Neural cell (in vitro differentiated cells): ENCODE measurements at regions not wholly inside any gene's neighbourhood (a gene's known extent, or its start where the extent isn't known, plus 50 kb on each side); places are given as distances from the start of the nearest gene placed in this dataset.
"Not testable (repeated sequence)": the region's sequence is repeated elsewhere in the genome, so short reads cannot be mapped to it uniquely, and the experiment has no call there.

Experiments used
- H2AFZ ChIP-seq: fragments of 200-600, 300-800 bp; sonication (generic), shearing (Covaris generic); 2 replicates; pipeline ENCODE4 v1.6.0; 2014; ENCODE audit warnings: low read depth, mild to moderate bottlenecking, antibody characterized with exemption, low read length, moderate library complexity
- H3F3A ChIP-seq: fragments of 200-600 bp; shearing (Covaris generic); 2 replicates; pipeline ENCODE4 v1.6.1; 2016; ENCODE audit warnings: mild to moderate bottlenecking, moderate library complexity, mixed read lengths, antibody characterized with exemption, low read length; ENCODE audit not compliant: insufficient read depth, poor library complexity, severe bottlenecking
- H3K27ac ChIP-seq: fragments of 200-600, 300-800 bp; sonication (generic), shearing (Covaris generic); 2 replicates; pipeline ENCODE4 v1.5.1; 2014; ENCODE audit warnings: mild to moderate bottlenecking, low read length, moderate library complexity
- H3K27me3 ChIP-seq: fragments of 300-800, 200-600 bp; sonication (generic), shearing (Covaris generic); 2 replicates; pipeline ENCODE4 v1.6.0; 2014; ENCODE audit warnings: mild to moderate bottlenecking, low read depth, low read length, moderate library complexity; ENCODE audit not compliant: insufficient read depth
- H3K36me3 ChIP-seq: fragments of 300-800, 200-600 bp; sonication (generic), shearing (Covaris generic); 2 replicates; pipeline ENCODE4 v1.5.1; 2014; ENCODE audit warnings: mild to moderate bottlenecking, antibody characterized with exemption, low read length, moderate library complexity; ENCODE audit not compliant: insufficient read depth
- H3K4me2 ChIP-seq: fragments of 300-800, 200-600 bp; sonication (generic), shearing (Covaris generic); 2 replicates; pipeline ENCODE4 v1.6.0; 2014; ENCODE audit warnings: mild to moderate bottlenecking, low read length
- H3K4me3 ChIP-seq: fragments of 300-800, 200-600 bp; sonication (generic), shearing (Covaris generic); 2 replicates; pipeline ENCODE4 v1.5.1; 2014; ENCODE audit warnings: mild to moderate bottlenecking, low read length, moderate library complexity
- H3K79me2 ChIP-seq: fragments of 200-600 bp; shearing (Covaris generic); replicated peaks from 2 replicates; pipeline ENCODE4 v1.6.0; 2014; ENCODE audit warnings: mild to moderate bottlenecking, low read length, moderate library complexity; ENCODE audit not compliant: insufficient read depth
- H3K9ac ChIP-seq: fragments of 300-800, 200-600 bp; sonication (generic), shearing (Covaris generic); 2 replicates; pipeline ENCODE4 v1.6.1; 2016; ENCODE audit warnings: mild to moderate bottlenecking, low read length, mixed read lengths
- H3K9me2 ChIP-seq: fragments of 200-600 bp; shearing (Covaris generic); 2 replicates; pipeline ENCODE4 v1.6.1; 2016; ENCODE audit warnings: mild to moderate bottlenecking, low read length, mixed read lengths; ENCODE audit not compliant: insufficient read depth
- H3K9me3 ChIP-seq: fragments of 200-600, 300-800 bp; sonication (generic), shearing (Covaris generic); 2 replicates; pipeline ENCODE4 v1.6.1; 2016; ENCODE audit warnings: mild to moderate bottlenecking, mixed run types, low read length, moderate library complexity, mixed read lengths
- H4K20me1 ChIP-seq: fragments of 200-600 bp; shearing (Covaris generic); 2 replicates; pipeline ENCODE4 v1.6.1; 2016; ENCODE audit warnings: mild to moderate bottlenecking, mixed run types; ENCODE audit not compliant: insufficient read depth
- CTCF ChIP-seq: fragments of 450-650 bp; IDR thresholded peaks from 2 replicates; pipeline ENCODE4 v1.5.1; 2014; ENCODE audit warnings: antibody characterized with exemption, mild to moderate bottlenecking, moderate library complexity; ENCODE audit not compliant: poor library complexity, severe bottlenecking
- EP300 ChIP-seq: fragments of 450-650 bp; conservative IDR thresholded peaks from 2 replicates; pipeline ENCODE4 v1.6.1; 2014; ENCODE audit warnings: antibody characterized with exemption, mild to moderate bottlenecking, moderate library complexity; ENCODE audit not compliant: poor library complexity, severe bottlenecking
- EZH2 ChIP-seq: fragments of 200-600, 300-800 bp; shearing (Covaris generic), sonication (generic); IDR thresholded peaks from 2 replicates; pipeline ENCODE4 v1.6.1; 2014; ENCODE audit warnings: antibody characterized with exemption, low read length, borderline replicate concordance, mild to moderate bottlenecking; ENCODE audit not compliant: insufficient read depth, poor library complexity, severe bottlenecking
- MXI1 ChIP-seq: fragments of 450-650 bp; conservative IDR thresholded peaks from 2 replicates; pipeline ENCODE4 v1.6.1; 2014; ENCODE audit warnings: antibody characterized with exemption, mild to moderate bottlenecking; ENCODE audit not compliant: poor library complexity, severe bottlenecking
- POLR2AphosphoS5 ChIP-seq: IDR thresholded peaks from 2 replicates; pipeline ENCODE4 v1.6.1; 2012
- RAD21 ChIP-seq: fragments of 450-650 bp; conservative IDR thresholded peaks from 2 replicates; pipeline ENCODE4 v1.6.1; 2014; ENCODE audit warnings: antibody characterized with exemption, mild to moderate bottlenecking, moderate library complexity
- REST ChIP-seq: IDR thresholded peaks from 2 replicates; pipeline ENCODE4 v1.6.1; 2012; ENCODE audit warnings: borderline replicate concordance
- SMC3 ChIP-seq: fragments of 450-650 bp; conservative IDR thresholded peaks from 2 replicates; pipeline ENCODE4 v1.6.1; 2014; ENCODE audit warnings: antibody characterized with exemption, mild to moderate bottlenecking, moderate library complexity; ENCODE audit not compliant: poor library complexity
- TAF1 ChIP-seq: IDR thresholded peaks from 2 replicates; pipeline ENCODE4 v1.6.1; 2012; ENCODE audit warnings: low read depth

GRCh38 chr13:34738254-34738992 lies 203.6 kb upstream of the NBEA start:
- TF ChIP-seq RAD21 (no peak), POLR2AphosphoS5 (no peak), TAF1 (no peak), MXI1 (no peak), REST (no peak), EP300 (no peak), CTCF (no peak), EZH2 (no peak), SMC3 (no peak)

GRCh38 chr13:34747056-34747455 lies 195.0 kb upstream of the NBEA start:
- H3K4me3 ChIP-seq, H3K79me2 ChIP-seq, H4K20me1 ChIP-seq, H2AFZ ChIP-seq, H3K9me3 ChIP-seq, H3K9me2 ChIP-seq, H3F3A ChIP-seq, H3K4me2 ChIP-seq, H3K27me3 ChIP-seq, H3K36me3 ChIP-seq, H3K27ac ChIP-seq, H3K9ac ChIP-seq: not testable (repeated sequence)

More at GRCh38 chr13:34738254-34738992, 203.6 kb upstream of the NBEA start:
- Histone ChIP-seq H3K9me3 (no peaks in the 10 kb centered on the region), H3K36me3 (no peaks in the 10 kb centered on the region), H3K79me2 (no peaks in the 10 kb centered on the region), H3K4me3 (no peak overlapping the region), H3K4me2 (no peak overlapping the region), H2AFZ (no peak overlapping the region), H3F3A (no peaks in the 10 kb centered on the region), H3K27me3 (no peaks in the 10 kb centered on the region), H3K27ac (no peak overlapping the region), H3K9me2 (no peaks in the 10 kb centered on the region), H4K20me1 (no peaks in the 10 kb centered on the region), H3K9ac (no peak overlapping the region)

- Histone ChIP-seq H3K27ac (no peak overlapping the region), H3K9me2 (no peaks in the 10 kb centered on the region), H3K9me3 (no peaks in the 10 kb centered on the region), H3K9ac (no peak overlapping the region), H3F3A (no peaks in the 10 kb centered on the region), H2AFZ (no peak overlapping the region), H3K4me2 (no peak overlapping the region), H3K27me3 (no peaks in the 10 kb centered on the region), H3K4me3 (no peak overlapping the region), H4K20me1 (no peaks in the 10 kb centered on the region), H3K79me2 (no peaks in the 10 kb centered on the region), H3K36me3 (no peaks in the 10 kb centered on the region)
- TF ChIP-seq POLR2AphosphoS5 (no peak), REST (no peak), MXI1 (no peak), SMC3 (no peak), TAF1 (no peak), CTCF (no peak), EP300 (no peak), EZH2 (no peak), RAD21 (no peak)
Observed at GRCh38 chr13:34747507-34747906, 194.6 kb upstream of the NBEA start.
